NOMO-1 treated with dmso at 0.1 percent for 144 hours (cell line): ENCODE measurements at regions not wholly inside any gene's neighbourhood (a gene's known extent, or its start where the extent isn't known, plus 50 kb on each side); places are given as distances from the start of the nearest gene placed in this dataset.

ENCODE experiments used
- DNase-seq: peaks from one replicate; lab custom pipeline; 2025; ENCODE audit not compliant: unreplicated experiment; lab: John Stamatoyannopoulos, UW

DNA sequence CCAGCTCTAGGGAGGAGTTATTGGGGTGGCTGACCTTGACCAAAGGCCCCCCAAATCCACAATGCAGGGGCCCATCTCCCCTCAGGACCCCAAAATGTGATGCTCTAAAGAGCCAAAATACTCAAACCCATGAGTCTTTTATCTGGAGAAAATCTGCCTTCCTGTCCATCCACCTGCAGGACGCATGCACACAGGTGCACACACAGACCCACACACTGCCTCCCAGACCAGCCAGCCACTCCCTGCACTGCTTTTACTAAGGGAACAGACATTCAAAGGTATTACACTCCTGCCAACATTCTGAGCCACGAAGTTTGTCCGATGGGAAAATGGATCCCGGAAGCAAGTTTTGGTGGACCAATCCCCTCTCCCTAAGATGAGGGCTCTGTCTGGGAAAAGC is 76.1 kb upstream of the CDH5 start:
- no peak for DNase-seq

GRCh38 chr16:66289986-66290385 is 76.5 kb upstream of the CDH5 start:
- DNase-seq = no peak

- DNase-seq = no peak
Measured at GRCh38 chr16:66289051-66289680, 77.3 kb upstream of the CDH5 start.

DNA sequence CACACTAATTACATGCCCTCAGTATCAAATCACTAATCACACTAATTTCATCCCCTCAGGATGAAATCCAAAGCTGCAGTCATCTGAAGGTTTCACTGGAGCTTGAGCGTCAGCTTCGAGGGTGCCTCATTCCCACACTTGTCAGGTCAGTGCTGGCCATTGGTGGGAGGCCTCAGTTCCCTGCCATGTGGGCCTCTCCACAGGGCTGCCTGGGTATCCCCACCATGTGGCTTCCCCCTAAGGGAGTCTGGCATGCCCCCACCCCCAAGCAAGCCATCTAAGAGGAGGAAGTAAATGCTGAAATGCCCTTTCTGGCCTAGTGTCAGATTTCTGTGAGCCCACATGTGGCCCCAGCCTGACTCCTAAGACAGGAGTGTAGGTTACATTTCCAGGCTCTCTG is 78.6 kb upstream of the CDH5 start:
- no peak for DNase-seq

DNA sequence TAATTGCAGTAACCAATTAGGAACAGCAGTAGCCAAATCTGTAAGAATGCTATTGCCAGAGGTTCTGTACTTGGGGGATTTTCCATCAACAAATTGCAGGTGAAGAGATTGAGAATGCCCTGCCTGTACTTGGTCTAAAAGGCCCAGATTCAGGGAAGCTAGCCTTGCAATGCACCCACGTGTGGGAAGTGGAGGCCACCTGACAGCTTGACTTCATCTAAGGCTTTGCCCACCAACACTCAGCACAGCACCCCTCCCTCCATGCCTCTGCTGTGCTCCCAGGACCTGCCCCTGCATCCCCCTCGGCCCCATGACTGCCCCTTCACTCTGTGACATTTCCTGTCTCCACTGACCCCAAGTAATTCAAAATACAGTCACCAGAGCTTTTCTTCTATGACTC is 79.1 kb upstream of the CDH5 start:
- no peak for DNase-seq

GRCh38 chr16:66286527-66286926 is 80.0 kb upstream of the CDH5 start:
- no peak for DNase-seq

DNA sequence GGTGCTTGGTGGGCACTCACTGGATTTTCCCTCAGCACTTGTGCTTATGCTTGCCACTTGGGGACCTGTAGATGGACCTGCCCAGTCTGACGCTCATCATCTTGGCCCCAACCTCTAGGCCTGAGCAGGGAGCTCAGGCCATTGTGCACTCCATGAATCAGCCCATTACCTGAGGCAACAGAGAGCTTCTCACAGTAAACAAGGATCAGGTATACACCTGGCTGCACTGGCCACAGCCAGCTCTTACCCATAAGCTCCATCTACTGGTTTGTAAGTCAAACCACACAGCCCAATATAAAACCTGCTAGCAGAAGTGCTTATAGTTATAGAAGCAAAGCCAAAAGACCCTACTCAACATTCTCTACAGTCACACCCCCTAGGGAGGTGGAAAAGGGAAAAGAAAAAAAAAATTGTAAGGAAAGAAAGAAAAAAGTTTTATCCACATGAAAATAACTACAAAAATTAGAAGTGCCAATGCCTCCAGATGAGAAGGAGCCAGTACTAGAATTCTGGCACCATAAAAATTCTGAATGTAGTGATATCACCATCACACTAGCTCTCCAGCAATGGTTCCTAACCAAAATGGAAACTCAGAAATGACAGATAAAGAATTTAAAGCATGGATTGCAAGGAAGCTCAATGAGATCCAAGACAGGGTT is 87.8 kb upstream of the CDH5 start:
- DNase-seq = no peak

DNA sequence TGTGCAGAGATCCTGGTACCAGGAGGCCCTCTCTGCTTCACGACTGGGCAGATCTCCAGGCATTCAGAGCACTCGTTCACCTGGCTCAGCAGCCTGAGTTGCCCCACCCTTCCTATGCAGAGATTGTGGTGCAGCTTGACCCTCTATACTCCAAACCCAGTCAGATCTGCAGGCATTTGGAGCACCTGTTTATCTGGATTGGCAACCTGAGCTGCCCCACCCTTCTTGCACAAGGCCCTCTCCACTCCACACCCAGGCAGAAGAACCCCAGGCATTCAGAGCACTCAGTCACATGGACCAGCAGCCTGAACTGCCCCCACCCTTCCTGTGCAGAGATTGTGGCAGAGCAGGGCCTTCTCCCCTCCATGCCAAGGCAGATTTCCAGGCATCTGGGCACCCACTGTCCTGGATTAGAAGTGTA is 88.4 kb upstream of the CDH5 start:
- no peak for DNase-seq

- DNase-seq = no peak
Measured at GRCh38 chr16:66277311-66278070, 89.0 kb upstream of the CDH5 start.

- DNase-seq = peak; percentile 29
Measured at GRCh38 chr16:66275775-66276428, 90.6 kb upstream of the CDH5 start.

DNA sequence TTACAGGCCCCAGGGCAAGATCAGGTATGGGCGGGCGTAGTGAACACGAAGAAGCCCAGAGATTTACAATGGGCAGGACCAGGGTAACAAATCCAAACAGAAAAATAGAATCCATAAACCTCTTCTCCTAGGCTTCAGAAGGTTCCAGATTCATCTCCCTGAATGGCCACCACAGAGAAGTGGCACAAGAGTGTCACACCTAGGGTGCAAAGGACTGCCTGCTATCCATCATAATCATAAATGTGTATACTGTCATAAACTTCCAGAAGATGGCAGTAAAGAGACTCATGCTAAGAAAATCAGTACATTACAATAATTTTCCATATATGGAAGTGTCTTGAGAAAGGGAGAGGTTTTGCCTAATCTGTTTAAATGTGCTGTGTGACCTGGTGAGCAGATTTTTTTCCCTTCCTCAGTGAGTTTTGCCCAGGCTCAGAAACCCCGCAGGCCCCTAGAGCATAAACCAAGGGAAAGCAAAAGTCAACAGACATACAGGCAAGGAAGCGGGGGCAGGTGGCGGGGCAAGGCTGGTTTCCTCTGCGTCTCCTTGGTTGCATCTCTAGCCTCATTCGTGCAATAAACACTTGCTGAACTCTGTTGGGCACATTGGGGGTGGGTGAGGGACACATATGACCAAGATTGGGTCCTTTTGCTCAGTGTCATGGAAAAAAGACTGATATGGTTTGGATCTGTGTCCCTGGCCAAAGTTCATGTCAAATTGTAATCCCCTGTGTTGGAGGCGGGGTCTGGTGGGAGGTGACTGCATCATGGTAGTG is 92.0 kb upstream of the CDH5 start:
- no peak for DNase-seq

DNA sequence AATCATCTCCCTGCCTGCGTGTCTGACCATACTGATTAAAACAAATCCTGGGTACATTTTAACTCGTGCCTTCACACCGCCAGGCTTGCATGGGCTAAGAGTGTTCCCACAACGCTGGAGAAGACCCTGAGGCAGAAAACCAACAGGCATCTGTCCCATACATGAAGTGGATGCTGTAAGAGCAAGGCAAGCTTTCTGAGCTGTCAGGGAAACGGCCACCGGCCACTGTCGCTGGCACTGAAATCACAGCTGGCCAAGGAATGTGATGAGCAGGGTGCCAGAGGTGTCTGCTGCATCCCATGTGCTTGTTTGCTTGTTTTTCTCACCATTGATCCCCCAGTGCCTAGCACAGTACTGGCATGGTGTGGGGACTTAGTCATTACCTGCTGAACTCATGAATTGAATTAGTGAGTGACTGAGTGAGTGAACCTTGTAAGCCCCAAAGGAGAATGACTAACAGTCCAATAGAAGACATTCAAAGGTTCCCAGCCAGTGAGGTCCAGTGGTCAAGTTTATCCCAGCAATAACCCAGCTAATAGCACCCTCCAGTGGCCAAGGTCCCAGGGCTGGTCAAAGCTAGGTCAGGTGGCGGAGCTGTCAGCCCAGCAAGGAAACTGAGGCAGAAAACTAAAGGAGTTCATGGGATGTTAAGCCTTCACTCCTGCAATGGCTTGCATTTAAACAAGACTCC is 92.7 kb upstream of the CDH5 start:
- DNase-seq = no peak

DNA sequence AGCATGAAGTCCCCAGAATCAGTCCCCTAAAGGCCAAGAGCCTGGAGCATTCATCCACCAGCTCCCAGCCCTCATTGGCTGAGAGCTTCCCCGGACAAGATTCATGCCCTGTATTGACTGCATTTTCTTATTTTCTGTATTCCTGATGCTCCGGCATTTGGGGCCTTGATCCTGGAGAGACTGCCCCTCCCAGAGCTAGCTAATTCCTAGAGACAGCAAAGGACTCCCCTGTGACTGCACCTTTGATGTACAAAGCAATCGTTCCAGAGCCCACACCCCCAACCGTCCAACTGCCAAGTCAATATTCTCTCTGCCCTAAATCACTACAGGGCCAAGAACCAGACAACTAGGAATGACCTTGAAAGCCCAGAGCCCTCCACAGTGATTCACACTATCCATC is 93.4 kb upstream of the CDH5 start:
- no peak for DNase-seq

- no peak for DNase-seq
Measured at GRCh38 chr16:66272461-66272860, 94.0 kb upstream of the CDH5 start.

DNA sequence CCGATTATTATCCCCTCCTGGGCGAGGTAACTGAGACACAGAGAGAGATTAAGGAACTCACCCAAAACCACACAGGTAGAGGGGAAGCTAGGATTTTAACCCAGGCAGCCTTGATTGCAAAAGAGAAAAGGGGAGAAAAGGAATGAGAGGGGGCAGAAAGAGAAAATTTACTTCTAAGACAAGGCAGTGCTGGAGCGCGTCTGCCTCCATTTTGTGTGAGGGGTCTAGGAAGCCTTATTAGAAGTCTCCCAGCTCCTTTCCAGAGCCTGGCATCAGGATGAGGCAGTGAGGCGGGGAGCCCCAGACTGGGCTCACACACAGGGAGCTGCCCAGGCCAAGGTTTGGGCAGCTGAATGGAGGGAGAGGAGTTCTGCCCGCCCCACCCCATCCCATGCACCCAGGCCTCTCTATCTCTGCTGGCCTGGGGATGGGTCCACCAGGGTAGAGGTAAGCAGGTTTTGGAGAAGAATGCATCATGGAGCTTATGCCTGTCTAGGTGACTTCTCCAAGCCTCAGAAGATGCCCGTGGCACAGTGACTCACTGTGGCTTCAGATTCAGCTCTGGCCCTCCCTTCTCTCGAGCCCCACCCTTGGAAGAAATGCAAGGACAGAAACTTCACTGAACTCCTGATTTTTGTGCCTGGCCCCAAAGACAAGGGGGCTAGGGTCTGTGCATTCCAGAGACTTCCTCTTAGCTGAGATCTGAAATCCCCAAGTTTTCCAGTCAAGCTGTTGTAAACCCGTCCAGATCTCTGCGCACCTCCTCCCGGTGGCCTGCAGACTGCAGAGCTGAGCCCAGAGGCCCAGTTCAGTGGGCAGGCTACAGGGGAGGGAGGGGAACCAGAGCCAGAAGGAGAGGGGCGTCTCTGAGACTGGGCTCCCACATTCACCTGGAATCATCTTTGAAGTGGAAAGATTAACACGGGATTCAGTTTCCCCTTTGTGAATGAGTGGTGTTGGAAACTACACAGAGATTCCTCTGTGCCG is 95.1 kb upstream of the CDH5 start:
- DNase-seq = no peak

GRCh38 chr16:66270333-66270927 is 96.1 kb upstream of the CDH5 start:
- DNase-seq = peak; percentile 66

- no peak for DNase-seq
Measured at GRCh38 chr16:66269617-66270332, 96.7 kb upstream of the CDH5 start.

- DNase-seq = no peak
Measured at GRCh38 chr16:66267292-66268014, 99.0 kb upstream of the CDH5 start.
